HG03196 (cell line): ENCODE measurements at regions not wholly inside any gene's neighbourhood (a gene's known extent, or its start where the extent isn't known, plus 50 kb on each side); places are given as distances from the start of the nearest gene placed in this dataset.
"Not testable (repeated sequence)": the region's sequence is repeated elsewhere in the genome, so short reads cannot be mapped to it uniquely, and the experiment has no call there.

Experiments used
- ATAC-seq: cut with Tn5 transposase; IDR thresholded peaks from one replicate; pipeline ENCODE4 v1.9.1; 2021; ENCODE audit not compliant: unreplicated experiment

- no peak for ATAC-seq
Measured at GRCh38 chr14:84963518-84963917, 566.4 kb upstream of the FLRT2 start.

GRCh38 chr14:84965279-84965678 lies 564.7 kb upstream of the FLRT2 start:
- no peak for ATAC-seq

- no peak for ATAC-seq
Measured at GRCh38 chr14:84969501-84969900, 560.4 kb upstream of the FLRT2 start.

GRCh38 chr14:84975241-84975902 lies 554.6 kb upstream of the FLRT2 start:
- no peak for ATAC-seq

- ATAC-seq: no peak
Measured at GRCh38 chr14:84976805-84977204, 553.1 kb upstream of the FLRT2 start.

GRCh38 chr14:84987042-84987441 lies 542.9 kb upstream of the FLRT2 start:
- ATAC-seq: no peak

- no peak for ATAC-seq
Measured at GRCh38 chr14:84988357-84988756, 541.6 kb upstream of the FLRT2 start.

- no peak for ATAC-seq
Measured at GRCh38 chr14:84991021-84991420, 538.9 kb upstream of the FLRT2 start.

- ATAC-seq: no peak
Measured at GRCh38 chr14:84998216-84998615, 531.7 kb upstream of the FLRT2 start.

- no peak for ATAC-seq
Measured at GRCh38 chr14:85002846-85003245, 527.1 kb upstream of the FLRT2 start.

GRCh38 chr14:85003805-85004204 lies 526.1 kb upstream of the FLRT2 start:
- ATAC-seq: no peak

GRCh38 chr14:85009506-85009905 lies 520.4 kb upstream of the FLRT2 start:
- no peak for ATAC-seq

- no peak for ATAC-seq
Measured at GRCh38 chr14:85010186-85010585, 519.8 kb upstream of the FLRT2 start.

- ATAC-seq: no peak
Measured at GRCh38 chr14:85016496-85016895, 513.4 kb upstream of the FLRT2 start.

GRCh38 chr14:85023866-85024265 lies 506.1 kb upstream of the FLRT2 start:
- not testable (repeated sequence) for ATAC-seq

GRCh38 chr14:85024931-85025330 lies 505.0 kb upstream of the FLRT2 start:
- no peak for ATAC-seq

GRCh38 chr14:85027681-85028370 lies 502.1 kb upstream of the FLRT2 start:
- ATAC-seq: no peak

GRCh38 chr14:85037411-85037810 lies 492.5 kb upstream of the FLRT2 start:
- no peak for ATAC-seq

GRCh38 chr14:85038526-85039352 lies 491.2 kb upstream of the FLRT2 start:
- ATAC-seq: no peak

- ATAC-seq: no peak
Measured at GRCh38 chr14:85039353-85039626, 490.7 kb upstream of the FLRT2 start.

GRCh38 chr14:85040046-85040685 lies 489.8 kb upstream of the FLRT2 start:
- ATAC-seq: no peak

GRCh38 chr14:85041618-85042017 lies 488.3 kb upstream of the FLRT2 start:
- no peak for ATAC-seq
